HG02840 (cell line): ENCODE measurements at regions not wholly inside any gene's neighbourhood (a gene's known extent, or its start where the extent isn't known, plus 50 kb on each side); places are given as distances from the start of the nearest gene placed in this dataset.

ENCODE experiments used
- ATAC-seq: cut with Tn5 transposase; IDR thresholded peaks from one replicate; pipeline ENCODE4 v1.9.1; 2021; ENCODE audit warnings: mild to moderate bottlenecking, moderate library complexity, moderate number of reproducible peaks; ENCODE audit not compliant: unreplicated experiment, low FRiP score

- no peak for ATAC-seq
Measured at GRCh38 chr2:6442252-6442985, 423.3 kb downstream of the CMPK2 start.

- no peak for ATAC-seq
Measured at GRCh38 chr2:6443061-6443823, 422.5 kb downstream of the CMPK2 start.

GRCh38 chr2:6444514-6444913, 421.2 kb downstream of the CMPK2 start:
- no peak for ATAC-seq

- no peak for ATAC-seq
Measured at GRCh38 chr2:6445156-6445555, 420.6 kb downstream of the CMPK2 start.

GRCh38 chr2:6446938-6447608, 418.6 kb downstream of the CMPK2 start:
- no peak for ATAC-seq

GRCh38 chr2:6448893-6449292, 416.8 kb downstream of the CMPK2 start:
- no peak for ATAC-seq

GRCh38 chr2:6449343-6449742, 416.4 kb downstream of the CMPK2 start:
- ATAC-seq: no peak

- ATAC-seq: no peak
Measured at GRCh38 chr2:6452702-6453481, 412.8 kb downstream of the CMPK2 start.

GRCh38 chr2:6454286-6454990, 411.3 kb downstream of the CMPK2 start:
- no peak for ATAC-seq

- no peak for ATAC-seq
Measured at GRCh38 chr2:6459138-6459537, 406.6 kb downstream of the CMPK2 start.

GRCh38 chr2:6470518-6470917, 395.2 kb downstream of the CMPK2 start:
- no peak for ATAC-seq

GRCh38 chr2:6471419-6471818, 394.3 kb downstream of the CMPK2 start:
- no peak for ATAC-seq

GRCh38 chr2:6474161-6475140, 391.3 kb downstream of the CMPK2 start:
- no peak for ATAC-seq

GRCh38 chr2:6475155-6475940, 390.4 kb downstream of the CMPK2 start:
- ATAC-seq: no peak

GRCh38 chr2:6480514-6480913, 385.2 kb downstream of the CMPK2 start:
- ATAC-seq: no peak

GRCh38 chr2:6482256-6482655, 383.5 kb downstream of the CMPK2 start:
- ATAC-seq: no peak

- no peak for ATAC-seq
Measured at GRCh38 chr2:6487765-6488164, 377.9 kb downstream of the CMPK2 start.

GRCh38 chr2:6492573-6492972, 373.1 kb downstream of the CMPK2 start:
- ATAC-seq: no peak
